ENCODE measurements at regions not wholly inside any gene's neighbourhood (a gene's known extent, or its start where the extent isn't known, plus 50 kb on each side); places are given as distances from the start of the nearest gene placed in this dataset.

GRCh38 chr5:92748072-92748676 is 832.8 kb downstream of the NR2F1-AS1 start:
- Histone ChIP-seq H3K27ac (no peak overlapping the region), H3K27me3 (no peaks in the 10 kb centered on the region), H3K36me3 (no peaks in the 10 kb centered on the region), H3K4me1 (no peaks in the 10 kb centered on the region), H3K9me3 (no peaks in the 10 kb centered on the region), H3K4me3 (no peak overlapping the region)
- 82 to 86% (median 85%) methylated on average over 1 of the region's 1 CpG for WGBS, 4 donors
- intact Hi-C loops (cut with DNase I): no loop called here
- no peak for DNase-seq
- ATAC-seq: no peak
- no peak for TF ChIP-seq CTCF (IDR thresholded peaks at IDR 0.05)
- TF ChIP-seq POLR2A (IDR thresholded peaks at IDR 0.05): no peak

- Histone ChIP-seq H3K4me1 (no peaks in the 10 kb centered on the region), H3K9me3 (peaks cover 0 to 10% (median 0%) of the 10 kb centered on the region in 12 donors), H3K27ac (no peak overlapping the region), H3K4me3 (no peak overlapping the region), H3K27me3 (no peaks in the 10 kb centered on the region), H3K36me3 (no peaks in the 10 kb centered on the region)
- DNase-seq: no peak
- 69 to 80% (median 73%) methylated on average over 2 of the region's 2 CpGs for WGBS, 4 donors
- TF ChIP-seq CTCF (IDR thresholded peaks at IDR 0.05) (no peak), POLR2A (IDR thresholded peaks at IDR 0.05) (no peak)
- no peak for ATAC-seq
- intact Hi-C loops (cut with DNase I): no loop called here
These were observed 839.1 kb downstream of the NR2F1-AS1 start for GRCh38 chr5:92741906-92742305.

GRCh38 chr5:92734211-92734940 is 846.6 kb downstream of the NR2F1-AS1 start:
- no peak for ATAC-seq
- WGBS, 4 donors: 89 to 93% (median 90%) methylated on average over 2 of the region's 2 CpGs

More at GRCh38 chr5:92734211-92734940, 846.6 kb downstream of the NR2F1-AS1 start:
- DNase-seq: no peak
- H3K9me3 ChIP-seq: peaks cover 0 to 17% (median 1%) of the 10 kb centered on the region in 12 donors
- H3K36me3 ChIP-seq: no peaks in the 10 kb centered on the region
- TF ChIP-seq POLR2A (IDR thresholded peaks at IDR 0.05): no peak
- TF ChIP-seq CTCF (IDR thresholded peaks at IDR 0.05): no peak
- H3K27ac ChIP-seq: no peak overlapping the region
- H3K4me3 ChIP-seq: no peak overlapping the region
- H3K4me1 ChIP-seq: no peaks in the 10 kb centered on the region
- no peaks in the 10 kb centered on the region for H3K27me3 ChIP-seq
- intact Hi-C loops (cut with DNase I): no loop called here

Measured in heart left ventricle (tissue), 16 donors.